H1 (cell line): ENCODE measurements at regions not wholly inside any gene's neighbourhood (a gene's known extent, or its start where the extent isn't known, plus 50 kb on each side); places are given as distances from the start of the nearest gene placed in this dataset.

Experiments used
- CTCF ChIA-PET: fragments of 300-600 bp; sonication (Branson Sonifier 250); formaldehyde crosslinking; loops from one replicate; lab custom pipeline; 2021; ENCODE audit not compliant: partially characterized antibody; lab: Charles Lee
- POLR2A ChIA-PET: fragments of 300-600 bp; sonication (Branson Sonifier 250); formaldehyde crosslinking; loops from one replicate; lab custom pipeline; 2021; ENCODE audit warnings: inconsistent platforms; ENCODE audit not compliant: partially characterized antibody; lab: Charles Lee
- DNase-seq, 2 experiments: peaks; one replicate each; pipeline versions ENCODE4 v3.0.0 to v3.0.0-alpha.2; 2010 to 2022; ENCODE audit warnings: low spot score in 2 of 2, low read depth in 1 of 2, mixed read lengths in 1 of 2
- FAIRE-seq: peaks from 2 replicates; lab custom pipeline; 2011; peaks lifted over from hg19 to GRCh38; lab: Jason Lieb, UNC
- H2AFZ ChIP-seq: 2 replicates; pipeline ENCODE4 v1.8.1; 2012; ENCODE audit warnings: low read length, inconsistent platforms
- H2AK5ac ChIP-seq: 2 replicates; pipeline ENCODE4 v1.6.1; 2013; ENCODE audit warnings: low read depth, low read length
- H2BK120ac ChIP-seq: replicated peaks from 2 replicates; pipeline ENCODE3; 2013; ENCODE audit warnings: low read depth, low read length, inconsistent platforms
- H2BK12ac ChIP-seq: 2 replicates; pipeline ENCODE4 v1.6.1; 2013; ENCODE audit warnings: low read depth, low read length
- H2BK15ac ChIP-seq: 2 replicates; pipeline ENCODE4 v1.6.1; 2013; ENCODE audit warnings: low read length
- H2BK20ac ChIP-seq: 2 replicates; pipeline ENCODE4 v1.6.1; 2013; ENCODE audit warnings: low read length
- H2BK5ac ChIP-seq: 2 replicates; pipeline ENCODE4 v1.6.1; 2013; ENCODE audit warnings: low read depth, low read length
- H3K14ac ChIP-seq: 2 replicates; pipeline ENCODE4 v1.6.1; 2013; ENCODE audit warnings: inconsistent platforms; ENCODE audit not compliant: insufficient read length
- H3K18ac ChIP-seq: 2 replicates; pipeline ENCODE4 v1.6.1; 2013; ENCODE audit warnings: low read length; ENCODE audit errors: extremely low read depth
- H3K23ac ChIP-seq: 2 replicates; pipeline ENCODE4 v1.6.1; 2013; ENCODE audit warnings: inconsistent platforms; ENCODE audit not compliant: insufficient read length
- H3K23me2 ChIP-seq: 2 replicates; pipeline ENCODE4 v1.6.1; 2013; ENCODE audit warnings: low read depth, low read length
- H3K27ac ChIP-seq: 2 replicates; pipeline ENCODE4 v1.6.1; 2011; ENCODE audit warnings: low read depth, low read length, inconsistent platforms
- H3K27me3 ChIP-seq, 4 experiments: replicated peaks in 1 of 4; 1 replicate in 1 of 4; 2 replicates in 3 of 4; pipeline versions ENCODE4 v1.6.1 to v1.8.1; 2011 to 2013; ENCODE audit warnings: low read length in 3 of 4, mild to moderate bottlenecking in 3 of 4, inconsistent platforms in 2 of 4, mixed read lengths in 2 of 4, moderate library complexity in 1 of 4; ENCODE audit not compliant: control insufficient read depth in 3 of 4, insufficient read depth in 3 of 4; ENCODE audit errors: extremely low read depth in 1 of 4
- H3K36me3 ChIP-seq, 4 experiments: 2 replicates each; pipeline versions ENCODE4 v1.6.1 to v1.8.1; 2011 to 2013; ENCODE audit warnings: mild to moderate bottlenecking in 4 of 4, low read length in 3 of 4, moderate library complexity in 2 of 4, control low read depth in 1 of 4, inconsistent platforms in 1 of 4; ENCODE audit not compliant: insufficient read depth in 4 of 4, control insufficient read depth in 2 of 4
- H3K4ac ChIP-seq: replicated peaks from 2 replicates; pipeline ENCODE3; 2013; ENCODE audit warnings: low read length, low read depth, mixed read lengths, inconsistent platforms; ENCODE audit not compliant: insufficient read length
- H3K4me1 ChIP-seq, 4 experiments: replicated peaks in 1 of 4; 1 replicate in 1 of 4; 2 replicates in 3 of 4; pipeline versions ENCODE4 v1.6.1 to v1.8.1; 2011 to 2013; ENCODE audit warnings: low read length in 3 of 4, inconsistent platforms in 2 of 4, mixed read lengths in 1 of 4; ENCODE audit not compliant: insufficient read depth in 4 of 4, control insufficient read depth in 3 of 4
- H3K4me2 ChIP-seq, 2 experiments: 2 replicates each; pipeline versions ENCODE4 v1.6.1 to v1.8.1; 2011 to 2013; ENCODE audit warnings: low read depth in 2 of 2, low read length in 2 of 2, control low read depth in 1 of 2, inconsistent platforms in 1 of 2, mild to moderate bottlenecking in 1 of 2; ENCODE audit not compliant: insufficient read depth in 1 of 2
- H3K4me3 ChIP-seq, 4 experiments: fragments of 200-600, 300-600 bp in 1 of 4; sonication (generic), shearing (Covaris generic), sonication (Bioruptor Twin) in 1 of 4; 2 replicates each; pipeline versions ENCODE4 v1.5.1 to v1.8.1; 2011 to 2016; ENCODE audit warnings: low read length in 4 of 4, low read depth in 3 of 4, control low read depth in 2 of 4, inconsistent platforms in 2 of 4, mild to moderate bottlenecking in 2 of 4, mixed read lengths in 1 of 4, moderate library complexity in 1 of 4; ENCODE audit not compliant: insufficient read depth in 2 of 4; ENCODE audit errors: extremely low read depth in 1 of 4
- H3K56ac ChIP-seq: replicated peaks from 2 replicates; pipeline ENCODE3; 2013; ENCODE audit warnings: low read depth, mild to moderate bottlenecking, mixed read lengths, low read length, inconsistent platforms; ENCODE audit not compliant: insufficient read length
- H3K79me1 ChIP-seq: 2 replicates; pipeline ENCODE4 v1.6.1; 2013; ENCODE audit warnings: low read depth, low read length, control low read depth
- H3K79me2 ChIP-seq, 2 experiments: 2 replicates each; pipeline versions ENCODE4 v1.6.1 to v1.8.1; 2012 to 2013; ENCODE audit warnings: low read length in 2 of 2, mild to moderate bottlenecking in 2 of 2, inconsistent platforms in 1 of 2; ENCODE audit not compliant: insufficient read depth in 2 of 2, control insufficient read depth in 1 of 2
- H3K9ac ChIP-seq, 4 experiments: replicated peaks in 1 of 4; 1 replicate in 1 of 4; 2 replicates in 3 of 4; pipeline versions ENCODE4 v1.6.1 to v1.8.1; 2011 to 2013; ENCODE audit warnings: low read depth in 3 of 4, low read length in 3 of 4, control low read depth in 2 of 4, mild to moderate bottlenecking in 2 of 4, moderate library complexity in 2 of 4, inconsistent platforms in 1 of 4; ENCODE audit errors: extremely low read depth in 1 of 4
- H3K9me3 ChIP-seq, 2 experiments: 2 replicates each; pipeline versions ENCODE4 v1.6.1 to v1.8.1; 2012 to 2013; ENCODE audit warnings: mild to moderate bottlenecking in 2 of 2, moderate library complexity in 2 of 2, control low read depth in 1 of 2, inconsistent platforms in 1 of 2, low read depth in 1 of 2, low read length in 1 of 2, mixed read lengths in 1 of 2; ENCODE audit not compliant: insufficient read depth in 2 of 2
- H4K20me1 ChIP-seq, 2 experiments: replicated peaks in 1 of 2; 2 replicates each; pipeline versions ENCODE3 to v1.8.1; 2011 to 2013; ENCODE audit warnings: inconsistent platforms in 2 of 2, low read length in 2 of 2, mild to moderate bottlenecking in 1 of 2; ENCODE audit not compliant: insufficient read depth in 2 of 2, control insufficient read depth in 1 of 2
- H4K5ac ChIP-seq: 2 replicates; pipeline ENCODE4 v1.6.1; 2013; ENCODE audit warnings: low read length, low read depth, mixed read lengths, inconsistent platforms; ENCODE audit not compliant: insufficient read length
- H4K8ac ChIP-seq: 2 replicates; pipeline ENCODE4 v1.8.0; 2013; ENCODE audit warnings: mild to moderate bottlenecking, moderate library complexity, low read length, inconsistent platforms; ENCODE audit not compliant: insufficient read depth; ENCODE audit errors: extremely low read depth
- H4K91ac ChIP-seq: replicated peaks from 2 replicates; pipeline ENCODE3; 2013; ENCODE audit warnings: low read length, mixed read lengths, inconsistent platforms; ENCODE audit not compliant: insufficient read length
- ASH2L ChIP-seq: fragments of 200-600, 300-600 bp; sonication (generic); IDR thresholded peaks from one replicate; pipeline ENCODE4 v1.7.1; 2017; ENCODE audit warnings: low read length
- BACH1 ChIP-seq: IDR thresholded peaks from 2 replicates; pipeline ENCODE4 v1.6.1; 2012; ENCODE audit warnings: low read length, improper control_type of control experiment
- CEBPB ChIP-seq: IDR thresholded peaks from 2 replicates; pipeline ENCODE4 v1.6.1; 2012; ENCODE audit warnings: low read depth, low read length
- CHD1 ChIP-seq: IDR thresholded peaks from 2 replicates; pipeline ENCODE4 v1.6.1; 2012; ENCODE audit warnings: low read depth, low read length, improper control_type of control experiment
- FOSL1 ChIP-seq: IDR thresholded peaks from 2 replicates; pipeline ENCODE4 v1.6.1; 2011; ENCODE audit warnings: mild to moderate bottlenecking, low read depth, low read length, moderate library complexity; ENCODE audit not compliant: insufficient read depth
- KDM1A ChIP-seq: fragments of 200-600, 300-600 bp; sonication (generic); IDR thresholded peaks from 2 replicates; pipeline ENCODE4 v1.7.1; 2016; ENCODE audit warnings: mild to moderate bottlenecking, low read length, borderline replicate concordance
- MAFK ChIP-seq: IDR thresholded peaks from 2 replicates; pipeline ENCODE4 v1.6.1; 2012; ENCODE audit warnings: low read depth, mild to moderate bottlenecking, improper control_type of control experiment, low read length
- POLR2A ChIP-seq, 2 experiments: IDR thresholded peaks; 1 replicate in 1 of 2; 2 replicates in 1 of 2; pipeline ENCODE4 v1.6.1; 2011; ENCODE audit warnings: low read depth in 2 of 2, low read length in 2 of 2, mild to moderate bottlenecking in 2 of 2; ENCODE audit errors: control extremely low read depth in 1 of 2
- RXRA ChIP-seq: IDR thresholded peaks from 2 replicates; pipeline ENCODE4 v1.6.1; 2011; ENCODE audit warnings: low read depth, mild to moderate bottlenecking, low read length, moderate library complexity; ENCODE audit not compliant: insufficient read depth
- SIX5 ChIP-seq: IDR thresholded peaks from 2 replicates; pipeline ENCODE4 v1.6.1; 2011; ENCODE audit warnings: mild to moderate bottlenecking, low read depth, low read length
- SP2 ChIP-seq: IDR thresholded peaks from 2 replicates; pipeline ENCODE4 v1.6.1; 2012; ENCODE audit warnings: mild to moderate bottlenecking, low read length, inconsistent platforms
- TAF1 ChIP-seq: IDR thresholded peaks from 2 replicates; pipeline ENCODE4 v1.6.1; 2011; ENCODE audit warnings: mild to moderate bottlenecking, low read depth, low read length
- TCF12 ChIP-seq: IDR thresholded peaks from 2 replicates; pipeline ENCODE4 v1.6.1; 2011; ENCODE audit warnings: low read depth, mild to moderate bottlenecking, low read length
- ZNF274 ChIP-seq: IDR thresholded peaks from 2 replicates; pipeline ENCODE4 v1.7.0; 2012; ENCODE audit warnings: low read length, borderline replicate concordance; ENCODE audit errors: extremely low read depth
- WGBS, 2 experiments: shearing (Covaris generic) in 1 of 2; methylation state at CpG; one replicate each; pipeline versions ENCODE4 v1.1.6 to v1.1.7; 2013 to 2015; ENCODE audit warnings: low lambda C conversion rate in 2 of 2, mixed read lengths in 2 of 2, inconsistent platforms in 1 of 2, low coverage in 1 of 2, missing lambda C conversion rate in 1 of 2; ENCODE audit not compliant: insufficient replicate concordance in 2 of 2, insufficient coverage in 1 of 2, insufficient read length in 1 of 2; ENCODE audit errors: extremely low coverage in 1 of 2, missing lambda C conversion rate in 1 of 2; 5-methylcytosine and 5-hydroxymethylcytosine counted together
- TF ChIP-seq, protein P1 (sequence below): IDR thresholded peaks from 2 replicates; pipeline ENCODE4 v1.6.1; 2012; ENCODE audit warnings: inconsistent platforms
- TF ChIP-seq, protein P2 (sequence below): IDR thresholded peaks from 2 replicates; pipeline ENCODE4 v1.6.1; 2011; ENCODE audit warnings: low read length, improper control_type of control experiment

DNA sequence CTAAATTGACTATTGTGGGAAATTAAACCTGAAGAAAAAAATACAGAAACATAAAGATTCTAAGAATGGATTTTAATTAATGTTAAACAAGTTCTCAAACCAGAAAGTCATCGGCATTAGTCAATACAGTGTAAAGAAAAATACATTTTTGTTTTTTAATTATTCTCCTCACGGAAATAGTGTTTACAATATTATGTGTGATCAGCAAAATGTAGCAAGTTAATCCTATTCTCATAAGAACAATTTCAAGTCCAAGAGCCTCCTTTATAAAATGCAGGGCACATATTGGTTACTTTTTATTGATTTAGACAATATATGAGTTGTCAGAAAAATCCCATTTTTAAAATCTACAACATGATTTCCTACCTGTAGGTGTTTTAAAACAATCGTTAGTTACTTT is 158.0 kb upstream of the MGAT4C start:
- H3K79me1 ChIP-seq: no peaks in the 10 kb centered on the region
- H3K27ac ChIP-seq: no peak overlapping the region
- H4K91ac ChIP-seq: no peak overlapping the region
- H3K9me3 ChIP-seq: peaks cover 0 to 11% of the 10 kb centered on the region in 2 experiments; a peak in 2 of 4 replicates
- H3K4me1 ChIP-seq: no peaks in the 10 kb centered on the region
- CTCF ChIA-PET: no interaction called here
- H3K23me2 ChIP-seq: no peaks in the 10 kb centered on the region
- no peaks in the 10 kb centered on the region for H3K36me3 ChIP-seq
- H4K20me1 ChIP-seq: no peaks in the 10 kb centered on the region
- no peak overlapping the region for H3K4ac ChIP-seq
- no peak overlapping the region for H2BK12ac ChIP-seq
- FAIRE-seq: no peak
- H3K79me2 ChIP-seq: no peaks in the 10 kb centered on the region
- no peak for DNase-seq
- no peak overlapping the region for H2BK5ac ChIP-seq
- H3K23ac ChIP-seq: no peak overlapping the region
- H4K5ac ChIP-seq: no peak overlapping the region
- H3K14ac ChIP-seq: no peak overlapping the region
- no peak overlapping the region for H3K56ac ChIP-seq
- no peak overlapping the region for H2BK15ac ChIP-seq
- H3K4me2 ChIP-seq: no peak overlapping the region
- H2BK120ac ChIP-seq: no peak overlapping the region
- no peak overlapping the region for H3K9ac ChIP-seq
- 91% methylated on average over 3 of the region's 3 CpGs; no CpG with 5 or more reads in 1 of the 2 experiments for WGBS, 2 experiments
- no peak overlapping the region for H3K18ac ChIP-seq
- no peak overlapping the region for H2BK20ac ChIP-seq
- POLR2A ChIA-PET: no interaction called here
- H3K27me3 ChIP-seq: no peaks in the 10 kb centered on the region
- H3K4me3 ChIP-seq: no peak overlapping the region
- no peak overlapping the region for H2AK5ac ChIP-seq
- H4K8ac ChIP-seq: no peak overlapping the region
- no peak overlapping the region for H2AFZ ChIP-seq
- no peak for TF ChIP-seq KDM1A
- no peak for TF ChIP-seq ZNF274
- no peak for TF ChIP-seq MAFK
- TF ChIP-seq SP2: no peak
- TF ChIP-seq, protein P1, sequence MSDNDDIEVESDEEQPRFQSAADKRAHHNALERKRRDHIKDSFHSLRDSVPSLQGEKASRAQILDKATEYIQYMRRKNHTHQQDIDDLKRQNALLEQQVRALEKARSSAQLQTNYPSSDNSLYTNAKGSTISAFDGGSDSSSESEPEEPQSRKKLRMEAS: no peak
- TF ChIP-seq SIX5: no peak
- no peak for TF ChIP-seq BACH1
- TF ChIP-seq RXRA: no peak
- no peak for TF ChIP-seq CHD1
- TF ChIP-seq TAF1: no peak
- no peak for TF ChIP-seq FOSL1
- no peak for TF ChIP-seq POLR2A (IDR thresholded peaks at IDR 0.05; ENCODE audit: control extremely low read depth in 1 of 2, low read depth in 2 of 2, low read length in 2 of 2)
- TF ChIP-seq, protein P2, sequence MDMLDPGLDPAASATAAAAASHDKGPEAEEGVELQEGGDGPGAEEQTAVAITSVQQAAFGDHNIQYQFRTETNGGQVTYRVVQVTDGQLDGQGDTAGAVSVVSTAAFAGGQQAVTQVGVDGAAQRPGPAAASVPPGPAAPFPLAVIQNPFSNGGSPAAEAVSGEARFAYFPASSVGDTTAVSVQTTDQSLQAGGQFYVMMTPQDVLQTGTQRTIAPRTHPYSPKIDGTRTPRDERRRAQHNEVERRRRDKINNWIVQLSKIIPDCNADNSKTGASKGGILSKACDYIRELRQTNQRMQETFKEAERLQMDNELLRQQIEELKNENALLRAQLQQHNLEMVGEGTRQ: no peak
- no peak for TF ChIP-seq TCF12
- TF ChIP-seq ASH2L: no peak
- TF ChIP-seq CEBPB: no peak
